ENCODE measurements at regions not wholly inside any gene's neighbourhood (a gene's known extent, or its start where the extent isn't known, plus 50 kb on each side); places are given as distances from the start of the nearest gene placed in this dataset.
A peak's percentile ranks its signal among the peaks of the same experiment; 100 is the strongest.

DNA sequence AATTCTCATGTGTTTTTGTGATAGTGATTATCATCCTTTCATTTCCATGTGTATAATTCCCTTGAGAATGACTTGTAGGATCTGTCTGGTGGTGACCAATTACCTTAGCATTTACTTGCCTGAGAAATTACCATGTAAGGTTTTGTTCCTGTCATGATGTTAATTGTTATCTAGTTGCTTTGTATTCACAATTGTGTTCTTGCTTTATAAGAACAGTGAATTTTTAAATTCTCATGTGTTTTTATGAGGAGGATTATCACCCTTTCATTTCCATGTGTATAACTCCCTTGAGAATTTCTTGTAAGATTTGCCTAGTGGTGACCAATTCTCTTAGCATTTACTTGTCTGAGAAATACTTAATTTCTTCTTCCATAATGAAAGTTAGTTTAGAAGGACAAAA, 758.2 kb upstream of the NDST4 start:
- no peak for DNase-seq

DNA sequence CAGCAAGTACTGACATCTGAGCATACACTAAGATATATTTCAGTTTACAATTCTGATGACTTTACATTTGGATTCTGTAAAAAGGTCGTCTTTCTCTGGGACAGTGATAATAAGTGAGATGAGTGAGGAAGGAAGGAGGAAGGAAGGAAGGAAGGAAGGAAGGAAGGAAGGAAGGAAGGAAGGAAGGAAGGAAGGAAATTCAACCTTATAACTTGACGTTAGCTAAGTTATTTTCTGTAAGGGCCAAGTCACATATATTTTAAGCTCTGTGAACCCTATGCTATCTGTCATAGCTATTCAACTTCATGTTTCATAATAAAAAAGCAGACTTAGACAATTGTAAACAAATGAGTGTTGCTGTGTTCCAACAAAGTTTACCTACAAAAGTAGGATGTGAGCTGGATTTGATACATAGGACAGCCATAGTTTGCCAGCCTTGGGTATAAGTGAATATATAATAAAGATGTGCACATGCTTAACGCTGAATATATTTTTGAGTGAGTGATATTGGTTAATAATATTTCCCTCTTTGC, 753.0 kb upstream of the NDST4 start:
- no peak for DNase-seq

DNA sequence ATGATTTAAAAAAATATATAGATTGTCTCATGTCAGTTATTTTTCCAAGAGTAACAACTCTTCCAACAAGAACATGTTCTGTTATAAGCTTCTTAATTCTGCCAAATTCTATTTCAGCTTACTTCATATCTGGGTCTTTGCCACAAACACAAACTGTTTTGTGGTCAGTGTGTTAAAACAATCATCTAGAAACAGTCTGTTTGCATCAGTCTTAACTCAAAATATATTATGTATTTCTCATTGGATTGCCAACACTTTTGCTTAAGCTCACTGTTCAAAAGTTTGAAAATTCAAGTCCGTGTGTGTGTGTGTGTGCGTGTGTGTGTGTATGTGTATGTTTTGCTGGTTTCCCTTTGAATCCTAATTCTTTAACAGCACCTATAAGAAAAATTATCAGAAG, 752.3 kb upstream of the NDST4 start:
- no peak for DNase-seq

DNA sequence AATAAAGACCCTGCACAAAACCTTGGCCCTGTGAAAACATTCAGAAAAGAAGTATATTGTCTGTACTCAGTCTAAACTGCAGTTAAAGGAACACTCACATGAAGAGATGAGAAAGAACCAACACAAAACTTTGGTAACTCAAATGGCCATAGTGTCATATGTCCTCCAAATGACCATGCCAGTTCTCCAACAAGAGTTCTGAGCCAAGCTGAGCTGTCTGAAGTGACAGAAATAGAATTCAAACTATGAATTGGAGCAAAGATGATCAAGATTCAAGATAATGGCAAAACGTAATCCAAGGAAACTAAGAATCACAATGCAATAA, 739.3 kb upstream of the NDST4 start:
- DNase-seq, result no peak

DNA sequence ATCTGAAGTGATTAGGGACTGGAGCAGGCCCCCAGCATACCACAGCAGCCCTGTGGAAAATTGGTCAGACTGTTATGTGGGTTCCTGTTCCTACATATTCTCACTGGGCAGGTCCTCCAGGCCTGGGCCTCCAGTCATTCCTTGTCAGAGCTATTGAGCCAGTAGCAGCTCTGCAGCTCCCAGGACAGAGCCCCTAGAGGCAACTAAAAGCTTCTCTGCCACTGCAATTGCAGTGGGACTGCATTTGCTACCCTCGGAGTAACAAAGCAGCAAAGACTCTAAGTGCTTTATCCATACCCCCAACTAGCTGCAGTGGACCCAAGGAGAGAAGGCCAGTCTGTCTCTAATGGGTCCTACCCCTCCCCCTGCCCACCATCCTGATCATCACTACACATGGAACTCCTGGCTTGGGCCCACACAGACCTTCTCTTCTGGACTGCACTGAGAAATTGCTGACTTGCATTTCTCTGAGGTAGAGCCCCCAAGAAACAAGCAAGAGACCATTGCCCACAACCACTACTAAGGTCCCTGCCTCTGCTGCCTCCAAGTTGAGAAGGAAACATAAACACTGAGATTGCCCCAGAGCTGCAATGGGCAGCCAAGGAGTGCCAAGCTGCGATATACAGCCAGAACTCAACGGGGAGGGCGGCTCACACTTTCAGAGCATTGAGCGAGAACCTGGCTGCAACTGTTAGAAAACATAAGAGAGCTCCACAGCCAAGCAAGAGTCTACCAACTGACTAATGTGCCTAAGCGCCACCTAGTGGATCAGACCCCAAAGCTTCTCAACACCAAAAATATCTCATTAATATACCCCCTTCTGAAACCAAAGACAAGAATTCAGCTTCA, 738.7 kb upstream of the NDST4 start:
- peak; percentile 6 for DNase-seq

DNA sequence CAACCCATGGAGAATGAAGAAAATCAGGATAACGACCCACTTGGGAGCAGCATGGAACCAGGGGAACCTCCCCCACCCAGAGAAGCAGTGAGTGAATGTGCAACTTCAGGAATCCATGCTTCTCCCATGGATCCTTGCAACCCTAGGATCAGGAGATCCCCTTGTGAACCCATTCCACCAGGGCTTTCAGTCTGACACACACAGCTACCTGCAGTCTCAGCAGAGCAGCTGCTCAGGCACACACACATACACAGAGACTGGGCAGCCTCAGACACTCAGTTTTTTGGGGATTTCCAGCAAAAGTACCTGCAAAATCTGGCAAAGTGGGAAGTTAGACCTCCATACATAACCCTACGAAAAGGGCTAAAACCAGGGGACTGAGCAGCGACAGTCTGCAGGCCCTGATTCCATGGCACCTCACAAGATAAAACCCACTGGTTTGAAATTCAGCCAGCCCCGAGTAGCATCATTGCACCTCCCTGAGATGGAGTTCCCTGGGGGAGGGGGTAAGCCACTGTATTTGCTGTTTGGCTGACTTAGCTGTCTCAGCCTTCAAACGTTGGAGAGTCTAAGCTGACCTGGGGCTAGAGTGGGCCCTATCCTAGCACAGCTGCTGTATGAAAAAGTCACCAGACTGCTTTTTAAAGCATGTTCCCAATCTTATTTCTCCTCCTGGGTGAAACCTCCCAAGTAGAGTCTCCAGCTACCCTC, 737.5 kb upstream of the NDST4 start:
- no peak for DNase-seq

DNA sequence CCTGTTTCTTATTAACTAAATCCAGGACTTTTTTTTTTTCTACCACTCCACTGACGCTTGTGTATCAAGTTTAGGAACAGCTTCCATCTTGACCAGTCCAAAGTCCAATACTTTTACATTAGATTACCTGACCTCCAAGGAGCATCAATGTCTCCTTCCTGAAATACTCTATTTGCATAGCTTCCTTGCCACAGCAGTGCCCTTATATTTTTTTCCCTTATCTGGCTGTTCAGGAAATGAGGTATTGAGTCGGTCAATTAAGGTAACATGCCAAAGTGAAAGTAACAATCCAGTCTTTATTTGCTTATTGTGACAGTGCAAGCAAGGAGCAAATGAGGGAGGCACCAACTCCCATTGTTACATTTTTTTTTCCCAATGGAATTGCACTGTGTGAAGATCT, 730.8 kb upstream of the NDST4 start:
- no peak for DNase-seq

DNA sequence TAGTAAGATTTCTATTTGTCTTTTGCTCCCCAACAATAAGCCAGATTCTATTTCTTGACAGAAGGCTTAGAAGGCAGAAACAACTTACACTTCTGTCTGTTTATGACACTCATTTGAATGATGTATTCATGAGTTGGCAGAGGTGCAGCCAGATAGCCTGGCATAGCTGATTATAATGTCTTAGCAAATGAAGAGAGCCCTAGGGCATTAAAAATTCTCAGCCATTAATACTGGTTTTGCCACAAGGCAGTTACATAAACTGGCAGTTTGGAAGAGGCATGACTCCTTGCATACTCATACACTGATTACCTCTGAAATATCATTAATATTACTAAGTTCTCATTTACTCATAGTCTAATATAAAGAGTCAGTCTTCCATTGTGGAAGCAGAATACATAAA, 728.5 kb upstream of the NDST4 start:
- DNase-seq, result no peak

DNA sequence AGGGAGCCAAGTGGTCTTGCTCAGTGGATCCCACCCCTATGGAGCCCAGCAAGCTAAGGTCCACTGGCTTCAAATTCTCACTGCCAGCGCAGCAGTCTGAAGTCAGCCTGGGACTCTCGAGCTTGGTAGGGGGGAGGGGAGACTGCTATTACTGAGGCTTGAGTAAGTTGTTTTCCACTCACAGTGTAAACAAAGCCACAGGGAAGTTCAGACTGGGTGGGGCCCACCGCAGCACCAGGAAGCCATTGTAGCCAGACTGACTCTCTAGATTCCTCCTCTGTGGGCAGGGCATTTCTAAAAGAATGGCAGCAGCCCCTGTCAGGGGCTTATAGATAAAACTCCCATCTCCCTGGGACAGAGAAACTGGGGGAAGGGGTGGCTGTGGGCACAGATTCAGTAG, 721.0 kb upstream of the NDST4 start:
- DNase-seq, result no peak

DNA sequence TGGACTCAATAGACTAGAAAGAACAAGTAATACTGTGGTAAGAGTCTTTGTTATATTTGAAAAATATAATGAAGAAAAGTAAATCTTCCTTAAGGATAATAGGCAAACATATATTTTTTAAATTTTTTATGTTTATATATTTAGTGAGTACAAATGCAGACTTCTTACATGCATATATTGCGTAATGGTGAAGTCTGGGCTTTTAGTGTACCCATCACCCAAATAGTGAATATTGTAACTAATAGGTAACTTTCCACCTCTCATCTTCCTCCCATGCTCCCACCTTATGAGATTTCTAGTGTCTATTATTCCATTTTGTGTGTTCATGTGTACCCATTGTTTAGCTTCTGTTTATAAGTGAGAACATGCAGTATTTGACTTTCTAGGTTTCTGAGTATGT, 711.2 kb upstream of the NDST4 start:
- no peak for DNase-seq

DNA sequence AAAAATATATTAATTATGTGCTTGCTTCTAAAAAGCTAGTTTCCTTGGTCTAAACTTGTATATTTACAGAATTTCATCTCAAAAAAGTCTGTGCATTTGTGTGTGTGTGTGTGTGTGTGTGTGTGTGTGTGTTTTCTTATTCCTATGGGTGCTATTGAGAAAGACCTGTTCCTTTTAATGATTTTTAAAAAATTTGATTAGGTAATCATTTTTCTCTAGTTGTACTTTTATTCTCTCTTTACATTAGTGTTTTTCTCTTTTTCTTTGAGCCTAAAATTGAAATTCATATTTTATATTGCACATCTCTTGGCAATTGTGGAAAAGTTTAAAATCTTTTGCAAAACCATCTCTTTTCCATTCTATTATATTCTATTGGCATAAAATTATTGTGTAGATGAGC, 690.4 kb upstream of the NDST4 start:
- DNase-seq, result no peak

DNA sequence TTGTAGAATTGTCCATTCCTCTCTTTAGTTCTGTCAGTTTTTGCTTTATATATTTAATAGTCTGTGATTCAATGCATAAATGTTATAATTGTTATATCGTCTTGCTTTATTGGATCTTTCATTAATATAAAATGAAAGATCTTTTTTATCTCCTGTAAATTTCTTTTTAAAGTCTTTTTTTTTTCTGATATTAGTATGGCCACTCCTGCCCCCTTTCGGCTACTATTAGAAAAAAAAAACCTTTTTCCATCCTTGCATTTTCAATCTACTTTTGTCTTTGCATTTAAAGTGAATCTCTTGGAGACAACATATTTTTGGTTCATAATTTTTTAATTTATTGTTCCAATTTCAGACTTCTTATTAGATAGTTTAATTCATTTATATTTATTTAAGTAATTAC, 677.4 kb upstream of the NDST4 start:
- DNase-seq, result no peak

DNA sequence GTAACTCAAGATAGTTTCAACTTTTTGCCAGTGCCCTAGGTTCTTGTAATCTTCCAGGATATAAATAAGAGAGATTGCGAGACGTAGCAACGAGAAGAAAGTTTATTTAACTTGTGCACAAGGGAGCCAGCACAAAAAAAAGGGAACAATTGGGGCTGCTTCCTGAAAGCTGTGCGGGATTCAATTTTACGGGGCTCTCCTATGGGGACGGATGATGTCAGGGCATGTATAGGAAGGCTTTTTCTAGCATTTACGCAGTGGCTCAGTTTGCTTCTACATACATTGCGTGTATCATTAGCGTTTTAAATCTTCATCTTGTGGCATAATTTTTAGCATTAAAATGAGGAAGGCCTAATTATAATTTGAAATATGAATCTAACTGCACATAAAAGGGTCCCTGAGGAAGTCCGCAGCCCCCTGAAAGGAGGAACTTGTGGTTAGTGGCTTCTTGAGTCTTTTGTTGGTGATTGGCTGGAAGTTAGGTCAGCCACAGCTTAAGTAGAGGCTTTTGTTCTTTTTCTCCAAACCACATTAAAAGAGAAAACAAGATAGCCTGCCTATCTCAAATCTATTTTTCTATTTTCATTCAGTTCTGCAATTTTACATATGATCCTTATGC, 668.2 kb upstream of the NDST4 start:
- DNase-seq, result no peak

DNA sequence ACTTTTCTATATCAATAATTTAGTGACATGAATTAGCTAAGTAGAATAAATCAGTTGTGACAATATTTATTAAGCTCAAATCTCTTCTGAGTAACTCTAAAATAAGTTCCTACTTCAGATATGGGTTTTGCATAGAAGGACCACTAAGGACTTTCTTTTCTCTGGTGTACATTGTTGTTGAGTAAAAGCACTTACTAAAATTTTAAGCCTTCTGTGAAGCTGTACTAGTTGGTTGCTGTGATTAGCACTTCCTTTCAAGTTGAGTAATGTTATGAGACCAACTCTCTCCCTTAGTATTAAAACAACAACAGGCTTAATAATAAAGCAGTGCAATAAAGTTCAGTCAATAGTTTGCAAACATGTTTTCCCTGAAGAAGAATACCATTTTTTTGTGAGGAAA, 667.4 kb upstream of the NDST4 start:
- no peak for DNase-seq

DNA sequence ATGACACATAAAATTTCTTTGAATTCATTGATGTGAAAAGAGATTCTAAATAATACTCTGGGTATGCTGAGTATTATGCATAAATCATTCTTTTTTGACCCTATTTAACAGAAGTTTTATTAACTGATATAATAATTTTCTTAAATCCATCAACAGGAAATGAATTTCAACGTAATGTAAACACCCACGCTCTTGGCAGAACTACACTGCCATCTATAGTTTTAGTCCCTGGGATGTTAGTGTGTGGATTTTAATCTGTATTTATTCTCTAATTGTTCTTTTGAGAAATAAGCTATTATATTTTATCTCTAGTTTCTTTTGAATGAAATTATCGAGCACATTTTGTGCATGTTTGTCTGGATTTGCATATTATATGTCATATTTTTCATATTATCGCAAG, 666.8 kb upstream of the NDST4 start:
- DNase-seq, result no peak

DNA sequence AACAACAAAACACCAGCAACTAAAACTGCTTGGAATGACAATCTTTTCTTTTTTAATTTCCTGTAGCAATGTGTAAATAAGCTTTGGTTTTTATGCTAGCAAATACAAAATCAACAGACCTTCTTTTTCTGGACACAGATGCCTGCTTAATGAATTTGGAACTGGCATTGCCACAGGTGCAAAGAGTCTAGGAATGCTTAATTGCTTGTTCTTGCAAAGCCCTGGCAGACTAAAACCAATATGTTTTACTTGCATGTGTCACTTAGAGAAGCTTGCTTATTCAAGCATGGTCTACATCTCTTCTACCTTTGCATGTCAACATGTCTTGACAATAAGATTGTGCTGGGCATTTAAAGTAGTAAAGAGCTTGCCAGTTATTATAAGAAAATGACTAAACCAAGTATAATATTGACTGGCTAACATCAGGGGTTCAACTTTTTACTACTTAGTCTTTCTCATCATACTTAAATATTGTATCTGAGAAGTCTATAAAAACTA, 656.7 kb upstream of the NDST4 start:
- DNase-seq, result no peak

DNA sequence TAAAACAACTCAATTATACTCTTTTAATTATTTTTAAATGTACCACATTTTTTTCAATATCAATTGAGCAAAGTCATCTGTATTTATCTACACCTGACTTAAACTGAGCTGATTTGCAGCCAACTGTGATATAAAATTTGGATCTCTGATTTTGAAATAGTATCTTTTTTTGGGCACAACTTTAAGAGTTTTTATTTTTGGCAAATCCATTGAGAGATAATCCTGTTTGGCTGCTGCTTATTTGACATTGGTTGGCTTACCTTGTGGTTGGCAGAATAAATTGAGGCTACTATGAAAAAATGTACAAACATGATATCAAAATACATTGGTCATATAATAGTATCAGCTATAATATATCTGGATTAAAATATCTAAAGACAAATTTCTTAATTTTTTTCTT, 656.0 kb upstream of the NDST4 start:
- DNase-seq, result no peak

DNA sequence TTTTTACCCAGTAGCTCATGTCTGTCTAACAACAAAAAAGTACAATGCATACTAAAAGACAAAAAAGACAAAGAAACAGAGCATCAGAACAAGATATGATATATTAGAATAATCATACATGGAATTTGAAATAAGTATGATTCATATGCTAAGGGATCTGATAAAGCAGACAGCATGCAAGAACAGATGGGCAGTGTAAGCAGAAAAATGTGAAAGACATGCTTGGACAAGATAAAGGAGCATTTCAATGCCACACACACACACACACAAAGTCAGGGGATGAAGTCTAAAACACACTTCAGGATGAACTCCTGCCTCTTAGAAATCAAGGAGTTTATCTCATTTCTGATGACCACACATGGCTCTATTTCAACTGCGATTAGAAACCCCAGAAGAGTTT, 649.6 kb upstream of the NDST4 start:
- DNase-seq, result no peak

DNA sequence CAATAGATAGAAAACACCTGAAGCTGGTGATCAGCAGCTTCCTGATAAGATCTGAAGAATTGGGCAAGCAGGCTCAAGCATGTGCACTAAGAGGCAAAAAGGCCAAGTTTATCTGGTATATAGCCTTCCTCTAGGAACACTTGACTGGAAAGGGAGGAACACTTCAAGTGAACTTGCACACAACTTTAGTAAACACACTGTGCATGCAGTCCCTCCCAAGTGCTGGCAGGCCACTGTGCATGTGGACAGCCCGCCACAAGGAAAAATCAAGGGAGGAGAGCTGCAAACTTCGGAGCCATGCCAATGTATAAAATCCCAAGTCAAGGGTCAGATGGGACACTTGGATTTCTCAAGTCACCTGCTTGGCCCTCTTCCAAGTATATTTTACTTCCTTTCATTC, 645.8 kb upstream of the NDST4 start:
- DNase-seq, result no peak

DNA sequence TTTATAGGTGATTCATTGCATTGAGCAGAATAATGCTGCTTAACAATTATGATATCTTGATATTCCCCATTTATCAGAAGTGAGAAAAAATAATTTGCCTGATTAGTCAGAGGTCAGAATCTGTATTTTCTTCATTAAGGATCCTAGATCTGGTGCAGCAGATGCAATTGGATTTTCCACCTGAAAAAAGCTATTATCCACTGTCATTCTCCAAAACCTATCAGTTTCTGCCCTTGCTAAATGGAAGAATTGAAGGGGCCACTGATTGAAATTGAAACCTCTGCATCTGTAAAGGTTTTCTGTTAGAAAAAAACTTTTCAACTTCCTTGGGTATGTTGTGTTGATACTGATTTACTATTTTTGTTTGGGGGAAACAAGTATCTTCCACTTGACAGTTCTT, 636.0 kb upstream of the NDST4 start:
- DNase-seq, result no peak

DNA sequence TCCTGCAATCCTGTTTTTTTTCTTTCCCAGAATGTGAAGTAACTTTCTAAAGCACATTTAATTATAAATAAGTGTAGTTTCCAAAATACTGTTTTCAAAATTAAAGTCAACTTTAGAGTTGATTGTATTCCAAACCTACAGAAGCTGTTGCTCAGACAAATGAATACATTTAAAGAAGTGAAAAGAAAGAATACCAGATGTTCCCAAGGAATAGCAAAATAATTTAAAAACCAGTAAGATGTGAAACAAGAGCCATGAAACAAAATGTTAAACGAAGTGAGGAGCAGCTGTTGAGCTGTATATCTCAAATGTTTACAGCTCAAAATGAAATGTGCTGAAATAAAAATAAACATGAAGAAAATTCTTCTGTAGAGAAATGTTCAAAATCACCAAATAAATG, 627.4 kb upstream of the NDST4 start:
- no peak for DNase-seq

DNA sequence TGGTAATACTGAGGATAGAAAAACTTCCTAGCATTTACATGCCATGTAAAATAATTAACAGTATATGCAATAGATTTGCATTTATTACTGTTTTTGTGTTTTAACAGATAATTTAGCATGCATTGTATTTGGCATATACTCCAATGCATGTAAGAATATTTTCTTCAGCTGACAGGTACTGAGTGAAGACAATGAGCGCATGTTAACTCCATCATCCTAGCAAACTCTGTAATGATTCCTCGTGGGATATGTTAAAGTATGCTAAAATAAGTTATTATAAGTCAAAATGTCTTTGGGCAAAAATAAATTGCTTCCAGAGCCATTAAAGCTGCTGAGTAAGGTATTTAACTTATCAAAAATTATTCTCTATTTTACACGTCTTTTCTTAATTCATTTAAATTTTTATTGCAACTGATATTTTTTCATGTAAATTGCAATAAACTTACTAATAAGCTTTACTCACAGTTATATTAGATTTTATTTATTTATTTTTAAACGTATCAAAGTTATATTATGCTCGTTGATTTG, 616.4 kb upstream of the NDST4 start:
- no peak for DNase-seq

DNA sequence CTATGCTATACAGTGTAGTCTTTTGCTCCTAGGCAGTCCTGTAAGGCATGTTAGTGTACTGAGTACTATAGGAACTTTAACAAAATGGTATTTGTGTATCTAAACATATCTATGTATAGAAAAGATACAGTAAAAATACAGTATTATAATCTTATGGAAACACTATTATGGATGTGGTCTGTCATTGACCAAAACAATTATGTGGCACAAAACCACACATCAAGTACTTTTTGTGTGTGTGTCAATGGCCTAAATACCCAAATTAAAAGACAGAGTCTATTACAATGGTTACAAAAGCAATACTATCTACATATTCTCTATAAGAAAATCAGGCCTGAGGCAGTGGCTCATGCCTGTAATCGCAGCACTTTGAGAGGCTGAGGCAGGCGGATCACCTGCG, 610.2 kb upstream of the NDST4 start:
- no peak for DNase-seq

DNA sequence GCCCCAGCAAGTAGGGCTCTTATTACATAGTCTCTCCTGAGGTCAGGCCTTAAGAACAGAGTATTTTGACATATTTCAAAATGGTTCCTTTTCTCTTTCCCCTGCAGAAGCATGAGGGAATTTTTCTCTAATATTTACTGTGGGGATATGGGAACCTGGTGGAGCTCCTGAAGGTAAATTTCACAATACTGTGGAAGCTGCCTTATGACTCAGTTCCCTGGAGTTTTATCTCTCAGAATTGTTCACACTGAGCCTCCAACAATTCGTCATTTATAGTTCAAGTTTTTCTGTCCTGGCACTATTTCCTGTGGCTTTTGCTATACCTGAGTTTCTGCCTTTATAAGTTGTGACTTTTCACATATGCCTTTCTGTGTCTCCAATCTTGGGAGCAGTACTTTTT, 607.2 kb upstream of the NDST4 start:
- no peak for DNase-seq
